22Rv1 (cell line): ENCODE measurements at regions not wholly inside any gene's neighbourhood (a gene's known extent, or its start where the extent isn't known, plus 50 kb on each side); places are given as distances from the start of the nearest gene placed in this dataset.

Experiments used
- CTCF ChIP-seq: fragments of 450-650 bp; IDR thresholded peaks from 2 replicates; pipeline ENCODE4 v1.5.1; 2017; ENCODE audit warnings: mild to moderate bottlenecking
- ZFX ChIP-seq: fragments of 450-650 bp; IDR thresholded peaks from 2 replicates; pipeline ENCODE4 v1.6.1; 2017; ENCODE audit warnings: antibody characterized with exemption, borderline replicate concordance

GRCh38 chr22:46047226-46047625 lies 70.3 kb upstream of the WNT7B start:
- TF ChIP-seq CTCF (no peak), ZFX (no peak)
